UCSD-AML1 (cell line): ENCODE measurements at regions not wholly inside any gene's neighbourhood (a gene's known extent, or its start where the extent isn't known, plus 50 kb on each side); places are given as distances from the start of the nearest gene placed in this dataset.
"Not testable (repeated sequence)": the region's sequence is repeated elsewhere in the genome, so short reads cannot be mapped to it uniquely, and the experiment has no call there.

Experiments
- DNase-seq: peaks from one replicate; lab custom pipeline; 2025; ENCODE audit not compliant: unreplicated experiment; lab: John Stamatoyannopoulos, UW

DNA sequence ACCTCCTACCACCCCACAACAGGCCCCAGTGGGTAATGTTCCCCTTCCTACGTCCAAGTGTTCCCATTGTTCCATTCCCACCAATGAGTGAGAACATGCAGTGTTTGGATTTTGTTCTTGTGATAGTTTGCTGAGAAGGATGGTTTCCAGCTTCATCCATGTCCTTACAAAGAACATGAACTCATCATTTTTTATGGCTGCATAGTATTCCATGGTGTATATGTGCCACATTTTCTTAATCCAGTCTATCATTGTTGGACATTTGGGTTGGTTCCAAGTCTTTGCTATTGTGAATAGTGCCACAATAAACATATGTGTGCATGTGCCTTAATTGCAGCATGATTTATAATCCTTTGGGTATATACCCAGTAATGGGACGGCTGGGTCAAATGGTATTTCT, 81.6 kb downstream of the P2RY10 start:
- DNase-seq: not testable (repeated sequence)

- no peak for DNase-seq
Observed at GRCh38 chrX:79035421-79035820, 90.2 kb downstream of the P2RY10 start.

GRCh38 chrX:79036157-79036880, 91.1 kb downstream of the P2RY10 start:
- DNase-seq: no peak

- peak; percentile 9 for DNase-seq
Observed at GRCh38 chrX:79065696-79066095, 78.8 kb upstream of the GPR174 start.

DNA sequence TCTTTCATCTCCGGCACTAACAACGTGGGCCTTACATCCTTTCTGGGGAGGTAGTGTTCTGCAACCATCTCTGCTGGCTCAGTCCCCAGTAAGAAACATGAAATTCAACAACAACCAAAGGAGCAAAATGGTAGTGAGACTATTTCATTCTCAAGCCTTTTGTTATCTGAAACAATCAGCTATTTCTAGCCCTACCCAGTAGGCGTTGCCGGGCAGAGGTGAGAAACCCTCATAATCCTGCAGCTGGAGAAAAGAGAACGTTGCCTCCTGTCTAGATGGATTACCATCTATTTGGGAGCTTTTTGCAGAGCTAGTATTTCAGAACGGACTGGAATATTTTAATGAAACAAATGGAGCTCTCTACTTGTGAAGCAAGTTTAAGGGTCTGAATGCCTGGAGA, 66.4 kb upstream of the GPR174 start:
- DNase-seq: no peak

GRCh38 chrX:79079477-79079876, 65.0 kb upstream of the GPR174 start:
- DNase-seq: no peak

- DNase-seq: no peak
Observed at GRCh38 chrX:79080141-79080540, 64.3 kb upstream of the GPR174 start.

- no peak for DNase-seq
Observed at GRCh38 chrX:79081895-79082512, 62.5 kb upstream of the GPR174 start.

DNA sequence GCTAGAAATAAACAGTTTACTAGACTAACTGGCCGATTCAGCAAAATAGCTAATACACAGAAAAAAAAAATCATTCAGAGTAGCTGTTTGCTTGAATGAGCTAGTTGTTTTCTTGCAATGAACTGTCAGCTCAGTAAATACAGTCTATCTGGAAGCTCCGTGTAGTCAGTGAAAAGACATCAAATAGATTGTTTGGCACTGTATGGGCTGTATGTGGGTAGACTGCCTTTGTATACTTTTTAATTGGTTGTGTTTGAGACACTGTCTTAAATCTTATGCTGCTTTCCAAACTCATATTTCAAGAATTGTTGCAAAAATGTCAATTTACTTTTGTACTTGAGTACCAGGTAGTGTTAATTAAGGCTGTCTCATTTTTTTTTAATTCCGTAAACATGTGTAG, 61.6 kb upstream of the GPR174 start:
- DNase-seq: no peak

DNA sequence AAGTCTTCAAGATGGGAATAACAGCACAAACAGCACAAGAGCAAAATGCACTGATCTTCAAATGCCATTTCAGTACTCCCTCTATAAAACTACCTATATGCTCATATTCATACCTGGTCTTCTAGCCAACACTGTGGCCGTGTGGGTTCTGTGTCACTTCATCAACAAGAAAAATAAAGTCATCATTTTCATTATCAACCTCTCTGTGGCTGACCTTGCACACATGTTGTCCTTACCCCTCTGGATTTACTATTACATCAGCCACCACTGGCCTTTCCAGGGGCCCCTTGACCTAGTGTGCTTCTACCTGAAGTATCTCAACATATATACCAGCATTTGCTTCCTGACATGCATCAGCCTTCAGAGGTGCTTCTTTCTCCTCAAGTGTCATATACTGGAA, 59.6 kb upstream of the GPR174 start:
- DNase-seq: no peak

DNA sequence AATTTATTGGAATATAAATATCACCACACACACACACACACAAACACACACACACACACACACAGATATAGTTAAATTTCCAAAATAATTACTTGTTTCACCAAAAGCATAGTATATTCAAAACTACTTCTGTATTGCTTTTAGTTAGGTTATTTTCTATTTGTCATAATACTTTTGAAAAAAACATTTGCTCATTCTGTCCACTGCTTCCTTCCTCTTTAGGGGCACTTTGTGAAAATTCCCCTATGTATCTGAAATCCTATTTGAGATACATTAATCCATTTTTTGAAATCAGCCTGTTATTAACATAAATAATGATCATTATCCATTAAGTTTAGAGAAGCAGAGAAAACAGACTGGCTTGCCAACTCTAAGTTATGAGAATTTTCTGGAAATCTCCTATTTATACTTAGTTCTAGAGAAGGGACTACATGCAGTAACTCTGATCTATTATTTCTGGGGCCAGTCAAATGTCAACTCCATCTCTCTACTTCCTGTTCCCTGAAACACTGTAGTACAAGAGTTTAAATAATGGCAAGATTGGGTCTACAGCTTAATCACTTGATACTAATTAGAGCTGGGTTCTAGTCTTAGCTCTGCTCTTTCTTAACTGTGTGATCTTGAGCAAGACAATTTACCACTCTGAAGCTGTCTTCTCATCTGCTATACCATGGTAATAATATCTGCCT, 54.4 kb upstream of the GPR174 start:
- DNase-seq: no peak

DNA sequence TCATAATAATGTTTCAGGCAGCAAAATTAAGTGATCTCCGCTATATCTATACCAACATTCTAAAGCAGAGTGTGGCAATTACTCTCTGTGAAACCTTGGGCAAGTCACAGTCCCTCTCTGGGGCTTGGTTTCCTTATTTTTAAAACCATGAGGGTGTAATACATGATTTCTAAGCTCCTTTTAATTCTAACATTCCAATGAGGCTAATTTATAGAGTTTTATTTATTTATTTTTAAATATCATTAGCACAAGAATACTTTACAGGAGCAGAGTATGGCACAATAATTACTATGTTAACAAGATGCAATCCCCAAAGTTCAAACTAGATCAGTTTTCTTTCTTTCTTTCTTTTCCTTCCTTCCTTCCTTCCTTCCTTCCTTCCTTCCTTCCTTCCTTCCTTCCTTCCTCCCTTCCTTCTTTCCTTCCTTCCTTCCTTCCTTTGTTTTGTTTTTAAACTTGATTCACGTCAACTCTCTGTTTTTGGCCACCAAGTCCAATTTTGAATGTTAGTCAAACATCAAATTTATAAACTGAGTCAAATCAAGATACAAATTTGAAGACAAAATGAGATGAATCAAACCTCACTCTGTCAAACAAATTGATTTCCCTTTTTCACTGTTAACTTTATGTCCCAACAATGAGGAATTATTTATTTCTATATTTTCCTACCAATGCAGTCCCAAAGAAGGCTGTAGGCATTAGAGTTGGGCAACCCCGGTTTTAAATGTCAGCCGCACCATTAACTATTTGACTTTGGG, 50.2 kb upstream of the GPR174 start:
- DNase-seq: no peak
